NK-92 treated with Interleukin-12 subunit alpha and Interleukin-12 subunit beta, amount 100 ng/mL, for 24 hours (cell line): ENCODE measurements at regions not wholly inside any gene's neighbourhood (a gene's known extent, or its start where the extent isn't known, plus 50 kb on each side); places are given as distances from the start of the nearest gene placed in this dataset.
A peak's percentile ranks its signal among the peaks of the same experiment; 100 is the strongest.

Experiments used
- DNase-seq: peaks from one replicate; lab custom pipeline; 2025; lab: John Stamatoyannopoulos, UW

- DNase-seq = no peak
Observed at GRCh38 chr10:33126742-33127141, 168.7 kb upstream of the ITGB1 start.

GRCh38 chr10:33125522-33126517, 167.8 kb upstream of the ITGB1 start:
- DNase-seq = no peak

GRCh38 chr10:33125111-33125510, 167.1 kb upstream of the ITGB1 start:
- no peak for DNase-seq

- DNase-seq = no peak
Observed at GRCh38 chr10:33123680-33124079, 165.7 kb upstream of the ITGB1 start.

GRCh38 chr10:33122014-33122809, 164.2 kb upstream of the ITGB1 start:
- no peak for DNase-seq

GRCh38 chr10:33120700-33121099, 162.7 kb upstream of the ITGB1 start:
- no peak for DNase-seq

- DNase-seq = no peak
Observed at GRCh38 chr10:33120275-33120674, 162.2 kb upstream of the ITGB1 start.

GRCh38 chr10:33117816-33118215, 159.8 kb upstream of the ITGB1 start:
- DNase-seq = no peak

GRCh38 chr10:33117230-33117629, 159.2 kb upstream of the ITGB1 start:
- DNase-seq = no peak

- no peak for DNase-seq
Observed at GRCh38 chr10:33115738-33116719, 158.0 kb upstream of the ITGB1 start.

- DNase-seq = no peak
Observed at GRCh38 chr10:33114451-33114952, 156.5 kb upstream of the ITGB1 start.

- DNase-seq = no peak
Observed at GRCh38 chr10:33113466-33113865, 155.4 kb upstream of the ITGB1 start.

- no peak for DNase-seq
Observed at GRCh38 chr10:33112831-33113455, 154.9 kb upstream of the ITGB1 start.

- no peak for DNase-seq
Observed at GRCh38 chr10:33111488-33112051, 153.5 kb upstream of the ITGB1 start.

- DNase-seq = peak; percentile 23
Observed at GRCh38 chr10:33109788-33110469, 151.9 kb upstream of the ITGB1 start.

GRCh38 chr10:33109384-33109783, 151.4 kb upstream of the ITGB1 start:
- no peak for DNase-seq

- DNase-seq = no peak
Observed at GRCh38 chr10:33107953-33108352, 149.9 kb upstream of the ITGB1 start.

- no peak for DNase-seq
Observed at GRCh38 chr10:33106767-33107166, 148.7 kb upstream of the ITGB1 start.

- DNase-seq = no peak
Observed at GRCh38 chr10:33103863-33104379, 145.9 kb upstream of the ITGB1 start.

GRCh38 chr10:33102071-33102470, 144.0 kb upstream of the ITGB1 start:
- DNase-seq = no peak
